Left forelimb (tissue), 1 donor: ENCODE measurements at regions not wholly inside any gene's neighbourhood (a gene's known extent, or its start where the extent isn't known, plus 50 kb on each side); places are given as distances from the start of the nearest gene placed in this dataset.
"Not testable (repeated sequence)": the region's sequence is repeated elsewhere in the genome, so short reads cannot be mapped to it uniquely, and the experiment has no call there.

Source experiments
- DNase-seq: peaks from one replicate; pipeline ENCODE4 v3.0.0-alpha.2; 2018; ENCODE audit warnings: low spot score

DNA sequence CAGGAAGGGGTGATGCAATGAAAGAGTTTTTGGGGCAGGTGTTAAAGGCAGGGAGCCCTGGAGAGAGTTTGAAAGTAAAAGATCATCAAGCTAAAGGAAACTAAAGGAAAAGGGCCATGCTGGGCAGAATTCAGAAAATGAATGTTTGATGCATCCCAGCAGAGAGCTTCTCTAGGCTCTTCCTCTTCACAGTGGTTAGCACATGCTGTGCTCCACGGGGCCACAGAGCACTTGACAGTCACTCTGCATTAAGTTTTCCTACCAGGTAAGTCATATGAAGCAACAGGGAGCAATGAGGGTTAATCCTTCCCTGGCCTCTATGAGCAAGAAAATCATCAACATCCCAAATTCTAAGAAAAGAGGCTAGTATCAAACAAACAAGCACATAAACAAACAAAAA is 895.2 kb downstream of the TRIB2 start:
- no peak for DNase-seq

DNA sequence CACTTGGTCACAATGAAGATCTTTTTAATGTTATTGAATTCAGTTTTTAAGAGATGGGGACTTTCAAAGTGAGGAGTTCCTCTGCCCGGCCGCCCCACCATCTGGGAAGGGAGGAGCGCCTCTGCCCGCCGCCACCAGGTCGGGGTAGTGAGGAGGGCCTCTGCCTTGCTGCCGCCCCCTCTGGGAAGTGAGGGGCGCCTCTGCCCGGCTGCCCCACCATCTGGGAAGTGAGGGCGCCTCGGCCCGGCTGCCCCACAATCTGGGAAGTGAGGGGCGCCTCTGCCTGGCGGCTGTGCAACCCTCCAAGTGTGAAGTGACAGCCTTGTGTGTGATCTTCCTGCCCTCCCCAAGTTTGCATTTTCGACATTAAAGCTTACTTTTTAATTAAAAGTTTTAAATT is 899.3 kb downstream of the TRIB2 start:
- DNase-seq: no peak

DNA sequence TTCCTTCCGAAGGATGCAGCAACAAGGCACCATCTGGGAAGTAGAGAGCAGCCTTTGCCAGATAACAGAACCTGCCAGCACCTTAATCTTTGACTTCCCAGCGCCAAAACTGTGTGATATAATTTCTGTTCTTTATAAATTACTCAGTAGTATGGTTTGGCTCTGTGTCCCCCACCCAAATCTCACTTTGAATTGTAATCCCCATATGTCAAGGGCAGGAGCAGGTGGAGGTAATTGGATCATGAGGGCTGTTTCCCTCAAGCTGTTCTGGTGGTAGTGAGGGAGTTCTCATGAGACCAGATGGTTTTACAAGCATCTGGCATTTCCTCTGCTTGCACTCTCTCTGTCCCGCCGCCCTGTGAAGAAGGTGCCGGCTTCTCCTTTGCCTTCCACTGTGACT is 899.9 kb downstream of the TRIB2 start:
- DNase-seq: no peak

DNA sequence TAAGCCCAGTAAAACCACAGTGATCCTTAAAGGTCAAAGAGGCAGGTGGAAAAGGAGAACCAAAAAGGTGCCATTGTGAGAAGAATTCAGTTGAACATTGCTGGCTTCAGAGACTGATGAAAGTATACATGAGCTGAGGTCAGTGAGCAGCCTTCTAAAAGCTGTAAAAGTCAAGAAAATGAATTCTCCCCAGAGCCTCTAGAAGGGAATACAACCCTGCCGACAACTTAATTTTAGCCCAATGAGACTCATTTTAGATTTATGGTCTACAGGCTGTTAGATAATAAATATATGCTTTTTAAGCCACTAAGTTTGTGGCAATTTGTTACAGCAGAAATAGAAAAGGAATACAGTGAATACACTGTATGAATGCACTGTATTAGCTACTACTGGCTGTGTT is 911.4 kb downstream of the TRIB2 start:
- DNase-seq: no peak

DNA sequence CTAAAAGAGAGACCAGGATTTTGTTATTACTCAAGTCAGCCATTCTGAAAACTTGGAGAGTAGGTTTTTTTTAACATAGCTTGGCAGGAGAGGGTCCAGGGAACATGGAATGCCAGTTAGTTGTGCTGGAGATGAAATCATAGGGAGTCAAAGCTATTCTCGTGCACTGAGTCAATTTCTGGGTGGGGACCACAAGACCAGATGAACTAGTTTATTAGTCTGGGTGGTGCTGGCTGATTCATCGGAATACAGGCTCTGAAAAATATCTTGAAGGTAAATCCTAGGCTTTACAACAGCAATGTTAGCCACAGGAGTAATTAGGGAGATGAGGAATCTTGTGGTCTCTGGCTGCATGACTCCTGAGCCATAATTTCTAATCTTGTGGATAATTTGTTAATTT is 921.4 kb downstream of the TRIB2 start:
- no peak for DNase-seq

DNA sequence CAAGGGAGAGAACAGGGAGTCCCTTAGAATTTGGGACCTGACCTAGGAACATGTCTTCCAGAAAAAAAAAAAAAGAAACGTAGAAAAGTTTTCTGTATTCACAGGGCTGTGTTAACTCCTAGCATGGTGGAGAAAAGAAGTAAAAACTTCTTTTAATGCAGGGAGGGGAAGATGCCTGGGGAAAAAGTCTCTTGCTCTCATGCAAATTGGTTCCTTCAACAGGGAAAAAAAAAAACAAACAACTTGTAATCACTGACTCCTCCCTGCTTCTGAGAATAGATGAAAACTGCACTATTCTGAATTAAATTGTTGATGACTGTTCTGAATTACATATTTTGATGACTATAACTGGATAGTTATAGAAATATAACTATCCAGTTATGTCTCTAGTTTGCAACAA is 933.2 kb downstream of the TRIB2 start:
- no peak for DNase-seq

DNA sequence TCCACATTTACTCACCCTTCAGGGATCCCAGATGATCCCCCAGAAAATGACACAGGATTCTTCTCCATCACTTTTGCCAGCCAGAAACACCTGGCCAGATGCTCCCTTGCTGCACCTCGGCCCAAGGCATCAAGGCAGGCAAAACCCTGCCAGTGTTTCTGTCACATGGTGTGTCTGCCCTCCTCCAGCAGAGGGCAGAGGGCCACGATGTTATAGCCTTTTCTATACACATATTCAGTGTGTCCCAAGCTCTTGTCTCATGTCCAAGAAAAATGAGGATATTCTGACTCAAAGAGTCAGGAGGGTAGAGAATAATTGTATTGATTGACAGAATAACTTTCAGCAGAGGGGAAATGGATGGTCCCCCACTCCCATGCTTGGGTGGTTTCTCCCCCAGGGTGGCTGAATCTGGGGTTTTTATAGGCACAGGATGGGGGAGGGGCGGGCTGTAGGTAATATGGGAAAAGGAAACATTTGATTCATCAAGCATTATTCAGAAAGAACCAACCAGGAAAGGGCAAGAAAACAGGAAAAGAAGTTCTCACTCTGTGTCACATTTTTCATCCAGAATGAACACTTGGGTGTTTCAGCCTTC is 933.9 kb downstream of the TRIB2 start:
- DNase-seq: no peak

DNA sequence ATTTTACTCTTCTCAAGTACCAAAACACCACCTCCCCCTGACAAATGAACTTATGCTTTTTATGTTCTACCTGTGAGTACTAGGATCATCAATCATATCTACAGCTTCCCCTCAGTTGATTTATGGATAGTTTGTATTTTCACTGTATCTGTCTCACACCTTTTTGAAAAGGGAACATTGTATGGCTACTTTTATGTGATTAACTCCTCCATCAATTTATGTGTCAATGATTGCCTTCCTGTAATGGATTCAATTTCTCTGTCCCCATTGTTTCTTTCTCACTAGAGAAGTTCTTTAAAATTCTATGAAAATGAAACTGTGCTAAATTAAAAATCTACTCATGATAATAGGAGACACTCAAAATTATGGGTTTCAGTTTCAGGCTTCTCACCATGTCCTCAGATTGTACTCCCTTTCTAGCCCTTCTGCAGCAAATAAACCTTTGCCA is 935.0 kb downstream of the TRIB2 start:
- no peak for DNase-seq

DNA sequence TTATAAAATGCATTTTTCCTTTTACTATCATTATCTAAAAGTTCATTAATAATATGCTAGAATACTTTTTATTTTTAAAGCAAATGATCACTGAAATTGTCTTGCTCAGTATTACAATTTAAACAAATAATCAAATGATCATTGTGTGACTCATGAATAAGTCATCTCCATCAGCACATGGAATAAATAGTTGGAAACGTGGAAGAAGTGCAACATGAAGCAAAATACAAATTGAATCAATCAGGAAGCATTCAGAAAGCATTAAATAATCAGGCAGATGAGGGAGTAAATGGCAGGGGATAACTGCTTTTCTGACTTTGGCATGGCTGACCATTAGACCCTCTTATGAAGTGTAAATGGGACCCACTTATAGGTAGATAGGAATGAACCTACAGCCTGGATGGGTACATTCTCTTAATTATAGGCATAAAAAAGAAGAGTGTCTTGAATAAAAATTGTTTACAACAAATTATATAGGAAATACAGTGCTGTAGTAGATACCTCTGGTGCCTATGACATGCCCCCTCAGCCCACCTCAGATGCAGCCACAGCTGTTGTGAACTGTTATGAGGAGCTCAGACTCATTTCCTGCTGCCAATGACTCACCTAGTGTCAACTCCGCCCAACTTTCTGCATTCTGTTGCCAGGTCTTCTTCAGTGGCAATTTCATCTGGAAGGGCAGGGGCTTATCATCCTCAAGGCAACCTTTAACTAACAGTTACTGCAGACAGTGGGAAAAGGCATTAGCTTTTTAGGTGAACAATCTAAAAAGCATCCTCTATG is 936.0 kb downstream of the TRIB2 start:
- DNase-seq: no peak

DNA sequence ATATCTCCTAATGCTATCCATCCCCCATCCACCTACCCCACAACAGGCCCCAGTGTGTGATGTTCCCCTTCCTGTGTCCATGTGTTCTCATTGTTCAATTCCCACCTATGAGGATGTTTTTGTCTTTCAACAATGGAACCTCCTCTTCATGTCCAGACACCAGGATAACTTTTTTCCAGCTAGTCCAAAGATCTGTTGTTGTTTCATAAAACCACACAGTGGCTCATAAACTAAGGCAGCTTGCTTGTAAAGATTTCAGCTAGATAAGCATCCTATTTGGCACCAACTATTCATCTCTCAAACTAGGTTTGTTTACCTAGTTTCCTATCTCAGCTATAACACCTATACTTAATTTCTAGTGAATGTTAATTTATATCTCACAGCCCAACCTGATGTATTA is 937.7 kb downstream of the TRIB2 start:
- no peak for DNase-seq

DNA sequence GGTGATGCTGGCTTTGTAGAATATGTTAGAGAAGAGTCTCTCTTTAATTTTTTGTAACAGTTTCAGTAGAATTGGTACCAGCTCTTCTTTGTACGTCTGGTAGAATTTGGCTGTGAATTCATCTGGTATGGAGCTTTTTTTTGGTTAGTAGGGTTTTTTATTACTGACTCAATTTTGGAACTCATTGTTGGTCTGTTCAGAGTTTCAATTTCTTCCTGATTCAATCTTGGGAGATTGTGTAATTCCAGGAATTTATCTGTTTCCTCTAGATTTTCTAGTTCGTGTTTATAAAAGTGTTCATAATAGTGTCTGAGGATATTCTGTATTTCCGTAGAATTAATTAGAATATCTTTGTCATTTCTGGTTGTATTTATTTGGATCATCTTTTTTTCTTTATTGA is 943.5 kb downstream of the TRIB2 start:
- DNase-seq: no peak

DNA sequence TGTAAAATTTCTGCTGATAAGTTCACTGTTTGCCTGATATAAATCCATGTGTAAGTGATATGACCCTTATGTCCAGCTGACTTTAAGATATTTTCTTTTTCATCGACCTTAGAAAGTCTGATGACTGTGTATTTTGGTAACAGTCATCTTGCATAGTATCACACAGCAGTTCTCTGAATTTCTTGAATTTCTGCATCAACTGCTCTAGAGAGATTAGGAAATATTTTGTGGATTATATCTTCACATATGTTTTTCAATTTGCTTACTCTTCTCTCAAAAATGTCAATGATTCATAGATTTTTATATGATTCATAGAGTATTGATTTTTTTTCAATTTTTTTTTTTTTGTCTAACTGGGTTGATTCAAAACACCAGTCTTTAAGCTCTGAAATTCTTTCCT is 945.3 kb downstream of the TRIB2 start:
- no peak for DNase-seq

DNA sequence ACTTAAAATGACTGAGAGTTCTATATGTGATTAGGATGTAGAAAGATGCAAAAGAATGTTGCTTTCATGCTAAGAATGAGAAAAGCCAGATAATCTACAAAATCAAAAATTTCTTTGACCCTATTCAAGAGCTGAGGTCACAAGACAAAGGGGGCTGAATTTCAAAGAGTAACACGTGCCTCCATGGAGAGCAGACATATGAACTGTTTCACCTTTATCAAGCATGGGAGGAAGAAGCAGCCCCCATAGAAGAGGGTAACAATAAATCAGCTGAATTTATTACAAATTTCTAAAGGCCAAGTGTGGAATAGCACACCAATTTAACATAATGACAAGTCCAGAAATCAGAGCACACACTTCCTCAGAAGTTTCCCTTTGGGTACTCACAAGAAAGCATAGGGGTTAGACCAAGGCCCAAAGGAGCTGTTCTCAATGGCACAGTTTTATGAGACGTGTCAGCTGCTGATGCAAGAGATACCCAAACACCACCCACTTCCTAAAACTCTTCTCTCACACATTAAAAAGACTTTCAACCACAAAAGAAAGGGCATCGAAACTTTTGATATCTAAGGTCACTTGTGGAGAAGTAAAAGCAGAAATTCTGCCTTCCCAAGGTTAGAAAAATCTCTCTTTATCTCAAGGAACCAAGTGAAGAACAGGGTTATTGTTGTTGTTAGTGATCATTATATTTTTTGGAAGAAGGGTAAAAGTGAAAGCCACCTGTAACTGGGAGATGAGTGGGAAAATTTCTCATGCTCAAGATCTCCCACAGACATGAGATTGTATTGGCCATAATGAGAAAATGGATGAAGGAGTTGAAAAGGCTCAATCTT is 950.1 kb downstream of the TRIB2 start:
- no peak for DNase-seq

DNA sequence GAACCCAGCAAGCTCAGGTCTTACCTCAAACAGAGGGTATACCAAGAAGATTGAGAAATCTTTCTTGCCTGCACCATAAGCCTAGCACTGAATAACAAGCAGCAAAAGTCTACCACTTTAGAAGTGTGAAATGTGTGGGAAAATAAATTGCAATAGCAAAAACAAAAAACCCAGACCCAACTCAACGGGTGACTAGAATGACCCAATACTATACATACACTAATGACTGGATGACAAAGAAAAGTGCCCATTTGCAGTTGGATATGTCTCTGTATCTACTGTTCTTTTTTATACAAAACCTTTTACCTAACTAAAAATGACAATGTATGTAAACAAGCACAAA is 950.6 kb downstream of the TRIB2 start:
- DNase-seq: no peak

DNA sequence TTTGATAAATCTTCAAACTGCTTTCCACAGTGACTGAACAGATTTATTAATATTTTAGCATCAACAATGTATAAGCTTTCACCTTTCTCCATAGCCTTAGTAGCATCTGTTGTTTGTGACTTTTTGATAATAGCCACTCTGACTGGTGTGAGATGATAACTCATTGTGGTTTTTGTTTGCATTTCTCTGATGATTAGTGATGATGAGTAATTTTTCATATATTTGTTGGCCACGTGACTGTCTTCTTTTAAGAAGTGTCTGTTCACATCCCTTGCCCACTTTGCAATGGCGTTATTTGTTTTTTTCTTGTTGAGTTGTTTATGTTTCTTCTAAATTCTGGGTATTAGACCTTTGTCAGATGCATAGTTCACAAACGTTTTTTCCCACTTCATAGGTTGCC is 952.9 kb downstream of the TRIB2 start:
- DNase-seq: no peak

DNA sequence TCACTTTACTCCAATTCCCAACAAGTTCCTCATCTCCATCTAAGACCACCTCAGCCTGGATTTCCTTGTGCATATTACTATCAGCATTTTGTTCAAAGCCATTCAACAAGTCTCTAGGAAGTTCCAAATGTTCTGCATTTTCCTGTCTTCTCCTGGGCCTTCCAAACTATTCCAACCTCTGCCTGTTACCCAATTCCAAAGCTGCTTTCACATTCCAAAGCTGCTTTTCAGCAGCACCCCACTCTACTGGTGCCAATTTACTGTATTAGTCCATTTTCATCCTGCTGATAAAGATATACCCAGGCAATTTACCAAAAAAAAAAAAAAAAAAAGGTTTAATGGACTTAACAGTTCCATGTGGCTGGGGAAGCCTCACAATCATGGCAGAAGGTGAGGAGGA is 957.1 kb downstream of the TRIB2 start:
- not testable (repeated sequence) for DNase-seq

DNA sequence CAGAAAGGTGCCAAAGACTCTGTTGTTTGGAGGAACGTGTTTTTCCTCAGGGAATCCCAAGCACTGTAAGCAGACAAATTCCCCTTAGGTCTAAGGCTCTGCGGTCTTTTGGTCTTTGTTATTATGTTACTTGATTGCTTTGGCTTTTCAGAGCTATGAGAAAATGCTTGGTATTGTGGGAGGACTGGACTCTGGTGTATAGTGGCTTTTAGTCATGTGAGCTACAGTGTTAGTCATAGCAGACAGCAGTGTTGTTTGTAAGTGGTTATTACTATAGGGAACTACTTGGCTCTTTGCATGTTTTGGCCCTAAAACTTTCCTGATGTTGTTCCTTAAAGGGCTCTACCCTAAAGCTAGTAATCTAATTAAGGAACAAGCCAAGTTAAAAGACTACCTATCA is 956.2 kb upstream of the LRATD1 start:
- no peak for DNase-seq

DNA sequence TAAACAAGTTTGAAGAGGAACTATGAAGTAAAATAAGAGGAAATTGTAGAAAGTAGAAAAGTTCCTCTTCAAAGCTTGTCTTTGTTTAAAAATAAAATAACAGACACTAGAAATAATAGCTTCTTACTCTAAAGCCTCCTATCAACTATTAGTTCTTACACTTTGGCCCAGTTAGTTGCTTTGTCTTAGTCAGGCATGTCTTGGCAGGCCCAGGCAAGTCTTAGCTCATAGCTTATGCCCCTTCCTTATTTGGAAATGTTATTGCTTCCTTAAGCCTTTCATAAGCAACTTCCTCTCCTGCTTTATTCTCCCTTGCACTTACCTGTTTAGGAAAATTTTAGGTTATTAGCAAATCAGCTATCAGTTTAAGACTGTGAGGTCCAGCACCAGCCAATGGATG is 950.6 kb upstream of the LRATD1 start:
- no peak for DNase-seq

DNA sequence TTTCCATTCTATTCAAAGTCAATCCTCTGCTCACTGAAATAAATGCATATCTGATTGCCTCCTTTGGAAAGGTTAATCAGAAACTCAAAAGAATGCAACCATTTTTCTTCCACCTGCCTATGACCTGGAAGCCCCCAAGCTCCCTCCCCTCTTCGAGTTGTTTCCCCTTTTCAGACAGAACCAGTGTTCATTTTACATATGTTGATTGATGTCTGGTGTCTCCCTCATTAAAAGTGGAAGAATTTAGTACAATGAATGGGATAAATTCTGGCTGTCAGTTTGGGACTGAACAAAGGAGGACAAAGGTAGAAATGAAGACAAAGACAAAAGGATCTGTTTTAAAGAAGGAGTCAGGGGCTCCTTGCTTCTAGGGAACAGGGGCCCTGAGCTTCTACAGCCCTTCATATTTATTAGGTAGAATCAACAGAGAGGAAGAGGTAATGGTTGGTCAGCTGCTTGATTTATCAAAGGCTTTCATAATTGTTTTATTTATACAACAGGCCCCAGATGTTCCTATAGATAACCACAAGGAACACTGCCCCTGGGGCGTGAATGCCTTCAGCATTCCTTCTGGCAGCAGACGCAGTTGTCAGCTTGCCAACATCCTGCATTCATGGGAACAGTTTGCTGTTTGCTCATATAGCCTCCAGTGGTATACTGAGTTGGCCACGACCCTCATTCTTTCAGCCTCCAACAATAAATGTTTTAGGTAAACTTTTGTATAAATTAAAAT is 949.8 kb upstream of the LRATD1 start:
- no peak for DNase-seq

DNA sequence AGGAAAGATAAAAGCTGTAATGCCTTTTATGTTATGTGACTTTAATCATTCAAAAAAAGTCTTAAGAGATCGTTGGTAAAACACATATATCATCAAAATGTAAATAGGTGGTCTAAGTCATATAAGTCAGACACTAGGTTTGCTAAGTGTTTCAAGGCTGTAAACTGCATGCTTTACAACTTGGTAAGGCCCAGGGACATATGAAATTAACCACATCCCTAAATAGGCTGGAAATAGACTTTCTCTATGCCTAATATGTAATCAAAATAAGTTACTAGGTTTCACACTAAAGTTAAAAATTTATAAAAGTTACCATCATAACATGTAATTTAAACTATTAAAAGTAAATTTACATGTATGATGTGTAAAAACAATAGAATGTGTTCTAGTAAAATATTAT is 946.3 kb upstream of the LRATD1 start:
- DNase-seq: no peak

DNA sequence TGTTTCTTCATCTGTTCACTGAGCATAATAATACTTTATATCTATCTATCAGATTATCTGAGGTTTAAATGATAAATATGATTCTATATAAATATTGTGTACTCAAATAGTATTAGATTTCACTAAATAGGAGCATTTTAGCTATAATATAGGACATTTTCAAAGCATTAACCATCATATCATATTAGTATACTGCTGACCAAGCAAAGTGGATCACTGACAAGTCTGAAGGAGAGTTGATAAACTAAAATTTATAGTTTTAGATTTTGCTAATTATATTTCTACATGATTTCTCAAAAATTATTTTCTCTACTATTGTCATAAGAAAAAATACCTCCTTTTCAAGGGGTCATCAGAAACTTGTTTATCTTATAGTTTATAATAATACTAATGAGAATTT is 937.8 kb upstream of the LRATD1 start:
- DNase-seq: no peak

DNA sequence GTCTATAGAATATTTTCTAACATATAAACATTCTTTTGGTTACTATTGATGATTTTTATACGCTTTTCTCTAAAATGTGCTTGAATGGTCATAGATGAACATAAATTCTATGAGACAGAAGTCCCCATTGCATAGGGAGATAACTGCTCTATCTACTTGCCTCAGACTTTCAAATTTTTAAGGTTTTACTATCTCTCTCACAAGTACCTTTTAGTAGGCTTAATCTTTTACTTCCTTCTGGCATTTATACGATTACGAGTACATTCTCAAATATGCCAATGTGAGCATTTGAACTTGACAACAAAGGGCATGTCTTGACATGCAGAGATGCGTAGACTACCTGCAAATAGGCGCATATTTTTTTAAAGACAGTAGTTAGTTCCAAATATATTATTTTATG is 935.9 kb upstream of the LRATD1 start:
- DNase-seq: no peak

DNA sequence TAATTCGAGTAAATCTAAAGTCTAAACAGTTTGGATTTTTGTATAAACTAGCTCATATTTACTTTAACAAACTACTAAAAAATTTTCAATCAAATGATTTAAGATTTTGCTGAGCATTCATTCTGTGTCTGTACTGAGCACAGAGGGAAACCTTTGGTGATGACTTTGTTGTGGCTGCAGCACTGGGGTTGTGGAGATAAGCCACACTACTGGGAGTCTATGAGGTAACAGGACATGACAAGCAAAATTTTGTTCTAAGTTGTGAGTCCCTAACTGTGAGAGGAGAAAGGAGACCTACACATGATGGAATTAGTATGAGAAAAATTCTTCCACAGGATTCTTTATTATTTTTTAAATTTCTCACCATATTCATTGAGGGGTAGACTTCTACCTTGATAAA is 933.7 kb upstream of the LRATD1 start:
- no peak for DNase-seq
